MM.1S (cell line): ENCODE measurements at regions not wholly inside any gene's neighbourhood (a gene's known extent, or its start where the extent isn't known, plus 50 kb on each side); places are given as distances from the start of the nearest gene placed in this dataset.

Experiments
- DNase-seq: peaks from one replicate; pipeline ENCODE4 v3.0.0-alpha.2; 2015
- H2AFZ ChIP-seq: fragments of 300-600 bp; sonication (generic); 2 replicates; pipeline ENCODE4 v1.6.0; 2016; ENCODE audit warnings: antibody characterized with exemption, low read length
- H3F3A ChIP-seq: fragments of 300-600 bp; sonication (generic); 2 replicates; pipeline ENCODE4 v1.6.1; 2016; ENCODE audit warnings: mild to moderate bottlenecking, antibody characterized with exemption, low read length, moderate library complexity, mixed read lengths; ENCODE audit not compliant: insufficient read depth
- H3K27ac ChIP-seq: fragments of 300-600 bp; sonication (generic); 2 replicates; pipeline ENCODE4 v1.5.1; 2016; ENCODE audit warnings: mild to moderate bottlenecking, low read length
- H3K27me3 ChIP-seq: fragments of 300-600 bp; sonication (generic); replicated peaks from 2 replicates; pipeline ENCODE4 v1.6.0; 2016; ENCODE audit warnings: low read length; ENCODE audit not compliant: insufficient read depth
- H3K36me3 ChIP-seq: fragments of 300-600 bp; sonication (generic); replicated peaks from 2 replicates; pipeline ENCODE4 v1.6.1; 2016; ENCODE audit warnings: mild to moderate bottlenecking, low read length, mixed read lengths; ENCODE audit not compliant: insufficient read depth
- H3K4me1 ChIP-seq: fragments of 300-600 bp; sonication (generic); 2 replicates; pipeline ENCODE4 v1.6.1; 2016; ENCODE audit warnings: low read length, mixed read lengths
- H3K4me2 ChIP-seq: fragments of 300-600 bp; sonication (generic); 2 replicates; pipeline ENCODE4 v1.6.0; 2016; ENCODE audit warnings: low read depth, low read length
- H3K4me3 ChIP-seq: fragments of 300-600 bp; sonication (generic); 2 replicates; pipeline ENCODE4 v1.5.1; 2016; ENCODE audit warnings: low read length, mixed read lengths
- H3K79me2 ChIP-seq: fragments of 300-600 bp; sonication (generic); 2 replicates; pipeline ENCODE4 v1.6.1; 2016; ENCODE audit warnings: mixed run types, low read length, mixed read lengths
- H3K9ac ChIP-seq: fragments of 300-600 bp; sonication (generic); 2 replicates; pipeline ENCODE4 v1.6.1; 2016; ENCODE audit warnings: low read length, mixed read lengths
- H3K9me2 ChIP-seq: fragments of 300-600 bp; sonication (generic); replicated peaks from 2 replicates; pipeline ENCODE4 v1.6.1; 2016; ENCODE audit warnings: mild to moderate bottlenecking, low read length, mixed read lengths; ENCODE audit not compliant: insufficient read depth
- H3K9me3 ChIP-seq: fragments of 300-600 bp; sonication (generic); replicated peaks from 2 replicates; pipeline ENCODE4 v1.6.1; 2016; ENCODE audit warnings: mild to moderate bottlenecking, low read length, mixed read lengths; ENCODE audit not compliant: insufficient read depth
- H4K20me1 ChIP-seq: fragments of 300-600 bp; sonication (generic); 2 replicates; pipeline ENCODE4 v1.6.1; 2016; ENCODE audit warnings: mild to moderate bottlenecking, low read length, moderate library complexity, mixed read lengths; ENCODE audit not compliant: insufficient read depth
- CTCF ChIP-seq: fragments of 300-600 bp; sonication (generic); IDR thresholded peaks from 2 replicates; pipeline ENCODE4 v1.5.1; 2016; ENCODE audit warnings: antibody characterized with exemption, low read length, mixed read lengths
- EZH2 ChIP-seq: fragments of 300-600 bp; sonication (generic); optimal IDR thresholded peaks from 2 replicates; pipeline ENCODE3; 2017; ENCODE audit warnings: low read depth, mild to moderate bottlenecking, antibody characterized with exemption, low read length, mixed read lengths
- EZH2phosphoT487 ChIP-seq: fragments of 300-600 bp; sonication (generic); IDR thresholded peaks from 2 replicates; pipeline ENCODE4 v1.6.1; 2018; ENCODE audit warnings: antibody characterized with exemption, low read length

GRCh38 chr14:41419709-41420108, 187.0 kb upstream of the LRFN5 start:
- Histone ChIP-seq H3K27me3 (no peaks in the 10 kb centered on the region), H3K79me2 (no peaks in the 10 kb centered on the region), H3K4me2 (no peak overlapping the region), H3K36me3 (no peaks in the 10 kb centered on the region), H3K9me2 (no peaks in the 10 kb centered on the region), H3K9ac (no peak overlapping the region), H3F3A (no peaks in the 10 kb centered on the region), H3K9me3 (no peaks in the 10 kb centered on the region), H3K4me3 (no peak overlapping the region), H2AFZ (no peak overlapping the region), H3K4me1 (no peaks in the 10 kb centered on the region), H4K20me1 (no peaks in the 10 kb centered on the region), H3K27ac (no peak overlapping the region)
- no peak for TF ChIP-seq EZH2
- TF ChIP-seq CTCF: no peak
- TF ChIP-seq EZH2phosphoT487: no peak
- no peak for DNase-seq

GRCh38 chr14:41418851-41419250, 187.8 kb upstream of the LRFN5 start:
- no peaks in the 10 kb centered on the region for H3F3A ChIP-seq
- H3K9me3 ChIP-seq: no peaks in the 10 kb centered on the region
- H3K4me2 ChIP-seq: no peak overlapping the region

GRCh38 chr14:41409806-41410205, 196.9 kb upstream of the LRFN5 start:
- H3K4me2 ChIP-seq: no peak overlapping the region
- H3F3A ChIP-seq: no peaks in the 10 kb centered on the region
- H3K9ac ChIP-seq: no peak overlapping the region
- no peak for TF ChIP-seq CTCF
- TF ChIP-seq EZH2: no peak
- no peak for TF ChIP-seq EZH2phosphoT487
- H3K36me3 ChIP-seq: no peaks in the 10 kb centered on the region
- H4K20me1 ChIP-seq: no peaks in the 10 kb centered on the region
- H3K27me3 ChIP-seq: no peaks in the 10 kb centered on the region
- no peaks in the 10 kb centered on the region for H3K9me3 ChIP-seq
- no peaks in the 10 kb centered on the region for H3K9me2 ChIP-seq
- H3K79me2 ChIP-seq: no peaks in the 10 kb centered on the region
- DNase-seq: no peak
- H3K4me1 ChIP-seq: no peaks in the 10 kb centered on the region
- no peak overlapping the region for H3K4me3 ChIP-seq
- no peak overlapping the region for H3K27ac ChIP-seq
- H2AFZ ChIP-seq: no peak overlapping the region

More at GRCh38 chr14:41418851-41419250, 187.8 kb upstream of the LRFN5 start:
- Histone ChIP-seq H3K9me2 (no peaks in the 10 kb centered on the region), H3K4me1 (no peaks in the 10 kb centered on the region), H4K20me1 (no peaks in the 10 kb centered on the region), H3K36me3 (no peaks in the 10 kb centered on the region), H3K9ac (no peak overlapping the region), H2AFZ (no peak overlapping the region), H3K27ac (no peak overlapping the region), H3K4me3 (no peak overlapping the region), H3K79me2 (no peaks in the 10 kb centered on the region), H3K27me3 (no peaks in the 10 kb centered on the region)
- TF ChIP-seq EZH2phosphoT487 (no peak), EZH2 (no peak), CTCF (no peak)
- DNase-seq: no peak
